GM23338 (cell line): ENCODE measurements at regions not wholly inside any gene's neighbourhood (a gene's known extent, or its start where the extent isn't known, plus 50 kb on each side); places are given as distances from the start of the nearest gene placed in this dataset.
"Not testable (repeated sequence)": the region's sequence is repeated elsewhere in the genome, so short reads cannot be mapped to it uniquely, and the experiment has no call there.

Experiments
- ATAC-seq: fragments of 200-7000 bp; cut with Tn5 transposase; 3 replicates; pipeline ENCODE4 v1.9.1; 2020
- DNase-seq: peaks from one replicate; pipeline ENCODE4 v3.0.0-alpha.2; 2015; ENCODE audit warnings: low spot score
- H2AFZ ChIP-seq: fragments of 200-600 bp; sonication (generic); 2 replicates; pipeline ENCODE4 v1.8.0; 2016; ENCODE audit warnings: antibody characterized with exemption, mild to moderate bottlenecking, moderate library complexity
- H3F3A ChIP-seq: fragments of 200-600 bp; sonication (generic); replicated peaks from 2 replicates; pipeline ENCODE4 v1.8.0; 2017; ENCODE audit warnings: antibody characterized with exemption, mixed run types, low read depth
- H3K27ac ChIP-seq: fragments of 200-600 bp; sonication (generic); 2 replicates; pipeline ENCODE4 v1.6.1; 2016; ENCODE audit warnings: low read depth
- H3K27me3 ChIP-seq: fragments of 200-600 bp; sonication (generic); 2 replicates; pipeline ENCODE4 v1.8.0; 2016; ENCODE audit warnings: mild to moderate bottlenecking, mixed run types, moderate library complexity; ENCODE audit not compliant: insufficient read depth
- H3K36me3 ChIP-seq: fragments of 200-600 bp; sonication (generic); 2 replicates; pipeline ENCODE4 v1.8.0; 2016; ENCODE audit warnings: mild to moderate bottlenecking; ENCODE audit not compliant: insufficient read depth
- H3K4me1 ChIP-seq: fragments of 200-600 bp; sonication (generic); 2 replicates; pipeline ENCODE4 v1.8.0; 2016; ENCODE audit warnings: mild to moderate bottlenecking, moderate library complexity; ENCODE audit not compliant: insufficient read depth
- H3K4me2 ChIP-seq: fragments of 200-600 bp; sonication (generic); 2 replicates; pipeline ENCODE4 v1.7.1; 2017; ENCODE audit warnings: mixed run types
- H3K4me3 ChIP-seq: fragments of 200-600 bp; sonication (generic); 2 replicates; pipeline ENCODE4 v1.6.1; 2016; ENCODE audit warnings: mixed run types
- H3K79me2 ChIP-seq: fragments of 200-600 bp; sonication (generic); replicated peaks from 2 replicates; pipeline ENCODE4 v1.8.0; 2017; ENCODE audit warnings: mild to moderate bottlenecking; ENCODE audit not compliant: insufficient read depth
- H3K9me2 ChIP-seq: fragments of 200-600 bp; sonication (generic); 2 replicates; pipeline ENCODE4 v1.8.0; 2017; ENCODE audit not compliant: insufficient read depth
- H4K20me1 ChIP-seq: fragments of 200-600 bp; sonication (generic); replicated peaks from 2 replicates; pipeline ENCODE4 v1.8.0; 2017; ENCODE audit warnings: mild to moderate bottlenecking; ENCODE audit not compliant: insufficient read depth
- H3K27ac Mint-ChIP-seq: 2 replicates; pipeline ENCODE4 v1.8.0; 2020; ENCODE audit warnings: inconsistent platforms, mild to moderate bottlenecking, moderate library complexity, mixed read lengths
- H3K27me3 Mint-ChIP-seq: 3 replicates; pipeline ENCODE4 v1.8.0; 2022; ENCODE audit warnings: low read depth, mild to moderate bottlenecking, moderate library complexity, mixed read lengths, inconsistent platforms; ENCODE audit not compliant: insufficient read depth, poor library complexity
- H3K36me3 Mint-ChIP-seq: 3 replicates; pipeline ENCODE4 v1.8.0; 2021; ENCODE audit warnings: low read depth, mild to moderate bottlenecking, inconsistent platforms, moderate library complexity, mixed read lengths
- H3K4me1 Mint-ChIP-seq: 3 replicates; pipeline ENCODE4 v1.8.0; 2020; ENCODE audit warnings: mild to moderate bottlenecking, inconsistent platforms, mixed read lengths
- H3K4me3 Mint-ChIP-seq: 3 replicates; pipeline ENCODE4 v1.8.0; 2021; ENCODE audit warnings: moderate library complexity, mild to moderate bottlenecking, inconsistent platforms, mixed read lengths
- H3K9me3 Mint-ChIP-seq: 3 replicates; pipeline ENCODE4 v1.8.0; 2020; ENCODE audit warnings: moderate library complexity, mild to moderate bottlenecking, inconsistent platforms, mixed read lengths

DNA sequence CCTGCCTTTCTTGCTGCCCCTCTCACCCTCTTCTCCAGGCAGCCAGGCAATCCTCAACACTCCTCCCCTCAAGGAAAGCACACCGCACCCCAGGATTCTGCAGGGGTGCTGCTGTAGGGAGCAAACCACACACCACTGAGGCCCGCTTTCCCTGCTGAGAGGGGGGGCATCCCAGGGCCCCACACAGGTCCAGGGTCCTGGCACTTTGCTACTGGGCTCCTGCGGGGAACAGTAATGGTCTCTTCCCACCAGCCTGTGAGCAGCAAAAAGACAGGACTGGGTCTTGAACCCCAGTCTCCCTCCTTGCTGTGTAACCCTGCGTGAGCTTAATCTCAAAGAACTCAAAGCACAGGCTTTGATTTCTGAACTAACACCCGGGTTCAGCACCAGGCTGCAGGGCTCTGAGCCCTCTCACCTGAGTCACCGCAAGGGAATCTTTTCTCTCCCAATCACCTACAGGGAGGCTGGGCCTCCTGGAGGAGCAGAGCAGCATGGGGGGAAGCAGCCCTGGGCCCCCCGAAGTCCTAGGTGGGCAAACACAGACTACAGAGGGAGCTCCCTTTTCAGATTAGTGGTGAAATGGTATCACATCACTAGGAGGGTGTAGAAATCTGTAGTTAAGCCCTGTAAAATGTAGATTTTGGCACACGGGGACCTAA lies 232.6 kb downstream of the POTEG start:
- Mint-ChIP-seq H3K36me3 (peaks cover 16% of the 10 kb centered on the region), H3K9me3 (peaks cover 70% of the 10 kb centered on the region)
- not testable (repeated sequence) for H4K20me1 ChIP-seq, H3K27ac Mint-ChIP-seq, DNase-seq, H2AFZ ChIP-seq, H3K4me1 ChIP-seq, H3K36me3 ChIP-seq, H3K4me1 Mint-ChIP-seq, H3F3A ChIP-seq, H3K4me3 ChIP-seq, H3K4me3 Mint-ChIP-seq, H3K27me3 Mint-ChIP-seq, H3K9me2 ChIP-seq, H3K27me3 ChIP-seq, ATAC-seq, H3K27ac ChIP-seq, H3K4me2 ChIP-seq, H3K79me2 ChIP-seq

DNA sequence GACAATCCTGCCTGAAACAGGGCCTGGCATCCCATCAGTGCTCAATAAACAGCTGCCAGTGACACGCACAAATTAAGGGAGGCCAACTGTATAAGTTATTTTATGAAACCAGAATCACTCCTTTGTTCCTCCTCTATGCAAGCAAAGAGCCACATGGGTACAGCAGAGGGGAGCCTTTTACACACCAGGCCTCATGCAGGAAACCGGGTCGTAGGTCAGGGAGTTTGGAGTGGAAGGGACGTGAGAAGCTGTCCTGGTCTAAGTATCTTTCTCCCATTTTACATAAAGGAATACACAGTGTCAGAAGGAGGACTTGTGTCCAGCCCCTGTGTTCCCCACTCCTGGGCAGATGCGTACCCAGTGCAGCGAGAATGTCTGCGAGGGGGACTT lies 232.1 kb downstream of the POTEG start:
- not testable (repeated sequence) for H3F3A ChIP-seq, H3K27ac ChIP-seq, H3K4me3 Mint-ChIP-seq, H3K79me2 ChIP-seq, ATAC-seq, H3K27ac Mint-ChIP-seq, H3K27me3 ChIP-seq, H3K36me3 ChIP-seq, H3K9me2 ChIP-seq, H3K4me2 ChIP-seq, H3K27me3 Mint-ChIP-seq, H3K4me1 ChIP-seq, DNase-seq, H3K4me1 Mint-ChIP-seq, H4K20me1 ChIP-seq, H2AFZ ChIP-seq, H3K4me3 ChIP-seq
- Mint-ChIP-seq H3K9me3 (peaks cover 65% of the 10 kb centered on the region), H3K36me3 (peaks cover 16% of the 10 kb centered on the region)

DNA sequence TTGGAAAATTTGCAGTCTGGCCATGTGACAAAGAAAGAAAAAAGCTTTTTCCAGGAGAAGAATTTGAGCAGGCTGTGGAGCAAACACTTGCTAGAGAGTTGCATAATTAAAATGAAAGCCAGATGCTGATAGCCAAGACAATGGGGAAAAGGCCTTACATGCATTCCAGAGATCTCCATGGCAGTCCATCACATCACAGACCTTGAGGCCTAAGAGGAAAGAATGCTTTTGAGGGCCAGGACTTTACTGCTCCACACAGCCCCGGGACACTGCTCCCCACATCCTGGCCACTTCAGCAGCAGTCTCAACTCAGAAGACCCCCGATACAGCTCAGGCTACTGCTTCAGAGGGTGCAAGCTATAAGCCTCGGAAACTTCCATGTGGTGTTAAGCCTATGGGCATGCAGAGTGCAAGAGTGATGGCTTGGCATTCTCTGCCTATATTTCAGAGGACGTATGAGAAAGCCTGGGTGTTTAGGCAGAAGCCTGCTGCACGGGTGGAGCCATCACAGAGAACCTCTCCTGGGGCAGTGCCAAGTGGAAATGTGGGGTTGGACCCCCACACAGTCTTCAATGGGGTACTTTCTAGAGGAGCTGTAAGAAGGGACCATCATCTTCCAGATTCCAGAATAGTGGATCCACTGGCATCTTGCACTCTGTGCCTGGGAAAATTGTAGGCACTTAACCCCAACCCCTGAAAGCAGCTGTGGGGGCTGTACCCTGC lies 230.7 kb downstream of the POTEG start:
- H3K27ac ChIP-seq, H3K27me3 Mint-ChIP-seq, H3K9me2 ChIP-seq, H3K4me3 ChIP-seq, H3K79me2 ChIP-seq, H3K36me3 ChIP-seq, H2AFZ ChIP-seq, DNase-seq, H3K36me3 Mint-ChIP-seq, H3K27me3 ChIP-seq, H3F3A ChIP-seq, ATAC-seq, H3K4me2 ChIP-seq, H3K4me3 Mint-ChIP-seq, H4K20me1 ChIP-seq, H3K4me1 ChIP-seq, H3K4me1 Mint-ChIP-seq, H3K27ac Mint-ChIP-seq: not testable (repeated sequence)
- peaks cover 59% of the 10 kb centered on the region for H3K9me3 Mint-ChIP-seq

DNA sequence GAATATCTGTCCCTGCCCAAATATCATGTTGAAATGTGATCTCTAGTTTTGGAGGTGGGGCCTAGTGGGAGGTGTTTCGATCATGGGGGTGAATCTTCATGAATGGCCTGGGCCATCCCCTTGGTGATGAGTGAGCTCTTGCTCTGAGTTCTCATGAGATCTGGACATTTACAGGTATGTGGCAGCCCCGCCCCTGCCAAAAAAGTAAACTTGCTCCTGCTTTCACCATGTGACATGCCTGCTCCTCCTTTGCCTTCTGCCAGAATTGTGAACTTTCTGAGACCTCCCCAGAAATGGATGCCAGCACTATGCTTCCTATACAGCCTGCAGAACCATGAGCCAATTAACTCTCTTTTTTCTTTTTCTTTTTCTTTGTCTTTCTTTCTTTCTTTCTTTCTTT lies 229.3 kb downstream of the POTEG start:
- not testable (repeated sequence) for H3K4me2 ChIP-seq, H3K27me3 ChIP-seq, H3K27me3 Mint-ChIP-seq, H3K9me2 ChIP-seq, H3K4me3 Mint-ChIP-seq, H3K27ac Mint-ChIP-seq, H3F3A ChIP-seq, DNase-seq, H2AFZ ChIP-seq, H4K20me1 ChIP-seq, H3K4me1 Mint-ChIP-seq, H3K36me3 Mint-ChIP-seq, H3K36me3 ChIP-seq, H3K79me2 ChIP-seq, H3K4me3 ChIP-seq, H3K4me1 ChIP-seq, H3K27ac ChIP-seq, ATAC-seq
- peaks cover 50% of the 10 kb centered on the region for H3K9me3 Mint-ChIP-seq

DNA sequence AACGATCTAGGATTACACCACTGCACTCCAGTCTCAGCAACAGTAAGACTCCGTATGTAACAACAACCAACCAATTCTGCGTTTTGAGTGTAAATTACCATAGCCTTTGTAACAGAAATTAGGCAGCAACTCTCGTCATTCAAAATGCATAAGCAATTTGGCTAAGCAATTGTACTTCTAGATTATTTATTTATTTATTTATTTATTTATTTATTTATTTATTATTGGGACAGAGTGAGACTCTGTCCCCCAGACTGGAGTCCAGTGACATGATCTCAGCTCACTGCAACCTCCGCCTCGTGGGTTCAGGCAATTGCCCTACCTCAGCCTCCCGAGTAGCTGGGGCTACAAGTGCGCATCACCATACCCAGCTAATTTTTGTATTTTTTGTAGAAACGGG lies 217.7 kb downstream of the POTEG start:
- ATAC-seq: not testable (repeated sequence)

DNA sequence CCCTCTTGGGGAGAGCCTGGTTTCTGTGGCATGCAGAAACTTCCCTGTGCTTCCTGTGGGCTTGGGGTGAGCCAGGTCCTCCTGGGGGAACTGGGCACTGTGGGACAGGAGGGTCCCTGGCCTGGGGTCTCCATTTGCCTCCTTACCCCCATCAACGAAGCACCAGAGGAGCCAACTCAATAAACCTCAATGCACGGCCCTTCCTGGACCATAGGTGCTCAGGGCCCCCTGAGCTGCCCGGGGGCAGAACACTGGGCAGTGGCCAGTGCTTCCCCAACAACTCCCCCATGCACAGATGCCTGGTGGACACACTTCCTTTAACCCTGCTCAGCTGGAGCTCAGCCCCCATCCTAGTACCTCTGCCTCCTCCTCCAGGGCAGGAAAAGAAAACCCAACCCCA lies 214.7 kb downstream of the POTEG start:
- not testable (repeated sequence) for H3K27me3 ChIP-seq, H3K4me3 Mint-ChIP-seq, H3K36me3 ChIP-seq, H4K20me1 ChIP-seq, H3K79me2 ChIP-seq, H3K27ac ChIP-seq, ATAC-seq, H3K36me3 Mint-ChIP-seq, H2AFZ ChIP-seq, H3K4me3 ChIP-seq, H3K27me3 Mint-ChIP-seq, H3K4me1 ChIP-seq, DNase-seq, H3K27ac Mint-ChIP-seq, H3K4me1 Mint-ChIP-seq, H3F3A ChIP-seq, H3K4me2 ChIP-seq, H3K9me2 ChIP-seq
- H3K9me3 Mint-ChIP-seq: peaks cover 13% of the 10 kb centered on the region

More for the DNA sequence above, 217.7 kb downstream of the POTEG start:
- H3K4me3 ChIP-seq, H3K27me3 ChIP-seq, H3K79me2 ChIP-seq, H3K4me1 Mint-ChIP-seq, H3K4me3 Mint-ChIP-seq, H3K4me2 ChIP-seq, H3K9me2 ChIP-seq, H3K27me3 Mint-ChIP-seq, H2AFZ ChIP-seq, DNase-seq, H4K20me1 ChIP-seq, H3K27ac Mint-ChIP-seq, H3K36me3 Mint-ChIP-seq, H3K27ac ChIP-seq, H3K4me1 ChIP-seq, H3F3A ChIP-seq, H3K36me3 ChIP-seq: not testable (repeated sequence)
- H3K9me3 Mint-ChIP-seq: peaks cover 17% of the 10 kb centered on the region
